ENCODE measurements at regions not wholly inside any gene's neighbourhood (a gene's known extent, or its start where the extent isn't known, plus 50 kb on each side); places are given as distances from the start of the nearest gene placed in this dataset.

DNA sequence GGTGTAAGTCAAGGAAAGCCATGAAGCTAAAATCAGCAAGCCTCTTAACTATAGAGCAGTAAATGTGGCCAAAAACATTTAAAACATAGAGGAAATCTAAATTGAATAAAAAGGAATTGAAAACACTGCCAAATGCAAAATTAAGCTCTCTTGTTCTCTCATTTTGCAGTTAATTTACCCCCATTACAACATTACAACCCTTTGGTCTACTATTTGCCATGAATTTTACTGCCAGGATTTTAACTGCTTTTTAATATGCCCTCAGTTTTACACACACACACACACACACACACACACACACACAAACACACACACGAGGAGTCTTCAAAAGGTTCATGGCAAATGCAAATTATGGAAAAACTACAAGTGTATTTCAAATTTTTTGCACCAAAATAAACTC lies 91.4 kb upstream of the ACO1 start:
- H3K4me3 ChIP-seq (ENCODE audit: low read depth, low read length) = no peak overlapping the region
- TF ChIP-seq, protein P1, sequence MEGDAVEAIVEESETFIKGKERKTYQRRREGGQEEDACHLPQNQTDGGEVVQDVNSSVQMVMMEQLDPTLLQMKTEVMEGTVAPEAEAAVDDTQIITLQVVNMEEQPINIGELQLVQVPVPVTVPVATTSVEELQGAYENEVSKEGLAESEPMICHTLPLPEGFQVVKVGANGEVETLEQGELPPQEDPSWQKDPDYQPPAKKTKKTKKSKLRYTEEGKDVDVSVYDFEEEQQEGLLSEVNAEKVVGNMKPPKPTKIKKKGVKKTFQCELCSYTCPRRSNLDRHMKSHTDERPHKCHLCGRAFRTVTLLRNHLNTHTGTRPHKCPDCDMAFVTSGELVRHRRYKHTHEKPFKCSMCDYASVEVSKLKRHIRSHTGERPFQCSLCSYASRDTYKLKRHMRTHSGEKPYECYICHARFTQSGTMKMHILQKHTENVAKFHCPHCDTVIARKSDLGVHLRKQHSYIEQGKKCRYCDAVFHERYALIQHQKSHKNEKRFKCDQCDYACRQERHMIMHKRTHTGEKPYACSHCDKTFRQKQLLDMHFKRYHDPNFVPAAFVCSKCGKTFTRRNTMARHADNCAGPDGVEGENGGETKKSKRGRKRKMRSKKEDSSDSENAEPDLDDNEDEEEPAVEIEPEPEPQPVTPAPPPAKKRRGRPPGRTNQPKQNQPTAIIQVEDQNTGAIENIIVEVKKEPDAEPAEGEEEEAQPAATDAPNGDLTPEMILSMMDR (IDR thresholded peaks at IDR 0.05; ENCODE audit: borderline replicate concordance, insufficient read depth, low read depth, low read length) = no peak

DNA sequence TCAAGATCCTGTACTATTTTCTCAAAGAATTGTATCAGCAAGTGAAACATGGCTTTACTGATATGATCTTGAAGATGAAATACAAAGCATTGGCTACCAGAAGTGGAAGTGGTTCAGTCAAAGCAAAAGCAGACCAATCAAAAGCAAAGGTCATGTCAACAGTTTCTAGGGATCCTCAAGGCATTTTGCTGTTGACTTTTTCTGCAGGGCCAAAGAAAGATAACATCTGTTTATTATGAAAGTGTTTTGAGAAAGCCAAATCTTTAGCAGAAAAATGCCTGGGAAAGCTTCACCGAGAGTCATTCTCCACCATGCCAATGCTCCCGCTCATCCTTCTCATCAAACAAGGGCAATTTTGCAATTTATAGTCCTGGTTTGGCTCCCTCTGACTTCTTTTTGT lies 90.3 kb upstream of the ACO1 start:
- TF ChIP-seq, protein P1 (IDR thresholded peaks at IDR 0.05; ENCODE audit: borderline replicate concordance, insufficient read depth, low read depth, low read length) = no peak
- no peak overlapping the region for H3K4me3 ChIP-seq (ENCODE audit: low read depth, low read length)

DNA sequence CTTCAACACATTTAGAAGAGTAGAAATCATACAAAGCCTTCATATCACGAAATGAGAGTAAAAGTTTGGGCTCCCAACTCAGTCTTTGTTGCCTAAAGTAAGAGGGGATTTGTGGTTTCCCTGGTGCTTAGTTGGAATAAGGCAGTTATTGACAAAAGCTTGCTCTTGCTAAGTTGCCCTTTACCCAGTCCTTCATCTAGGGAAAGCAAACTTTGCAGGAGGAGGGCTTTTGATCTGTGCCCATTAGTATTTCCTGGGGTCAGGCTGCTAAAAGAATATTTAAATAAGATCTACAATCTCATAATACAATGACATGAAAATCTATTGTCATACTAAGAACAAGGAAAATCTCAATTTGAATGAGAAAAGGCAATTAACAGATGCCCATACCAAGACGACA lies 84.1 kb upstream of the ACO1 start:
- TF ChIP-seq, protein P1 (IDR thresholded peaks at IDR 0.05; ENCODE audit: borderline replicate concordance, insufficient read depth, low read depth, low read length) = no peak
- H3K4me3 ChIP-seq (ENCODE audit: low read depth, low read length) = no peak overlapping the region

DNA sequence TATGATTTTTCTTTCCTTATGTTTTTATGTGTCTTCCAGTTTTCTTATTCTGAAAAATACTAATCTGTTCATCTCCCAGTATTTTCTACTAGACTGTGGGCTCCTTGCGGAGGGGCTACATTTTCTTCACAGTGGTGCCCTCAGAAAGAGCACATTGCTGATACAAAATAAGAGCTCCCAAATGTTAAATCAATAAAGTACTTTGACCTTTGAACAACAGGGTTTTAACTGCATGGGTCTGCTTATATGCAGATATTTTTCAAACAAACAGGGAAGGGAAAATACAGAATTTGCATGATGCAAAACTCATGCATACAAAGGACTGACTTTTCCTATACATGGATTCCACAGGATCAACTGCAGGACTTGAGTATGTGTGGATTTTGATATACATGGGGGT lies 79.9 kb upstream of the ACO1 start:
- TF ChIP-seq, protein P1 (IDR thresholded peaks at IDR 0.05; ENCODE audit: borderline replicate concordance, insufficient read depth, low read depth, low read length) = no peak
- no peak overlapping the region for H3K4me3 ChIP-seq (ENCODE audit: low read depth, low read length)

DNA sequence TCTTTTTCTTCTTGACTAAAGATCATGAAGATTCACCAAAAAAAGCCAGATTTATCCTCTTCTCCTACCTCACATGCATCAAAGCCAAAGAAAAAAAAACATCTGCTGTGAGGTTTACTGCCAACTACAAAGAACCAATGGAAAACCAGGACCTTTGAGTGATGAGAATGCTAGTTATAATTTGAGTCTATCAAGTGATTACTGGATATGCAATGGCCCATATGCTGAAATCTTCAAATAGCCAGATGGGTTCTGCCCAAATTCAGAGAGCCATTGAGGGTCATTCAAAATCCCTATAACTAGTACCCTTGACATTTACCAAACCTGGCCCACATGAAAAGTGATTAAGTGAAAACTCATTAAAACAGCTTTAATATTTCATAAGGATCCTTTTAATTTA lies 78.4 kb upstream of the ACO1 start:
- no peak overlapping the region for H3K4me3 ChIP-seq (ENCODE audit: low read depth, low read length)
- TF ChIP-seq, protein P1 (IDR thresholded peaks at IDR 0.05; ENCODE audit: borderline replicate concordance, insufficient read depth, low read depth, low read length) = no peak

DNA sequence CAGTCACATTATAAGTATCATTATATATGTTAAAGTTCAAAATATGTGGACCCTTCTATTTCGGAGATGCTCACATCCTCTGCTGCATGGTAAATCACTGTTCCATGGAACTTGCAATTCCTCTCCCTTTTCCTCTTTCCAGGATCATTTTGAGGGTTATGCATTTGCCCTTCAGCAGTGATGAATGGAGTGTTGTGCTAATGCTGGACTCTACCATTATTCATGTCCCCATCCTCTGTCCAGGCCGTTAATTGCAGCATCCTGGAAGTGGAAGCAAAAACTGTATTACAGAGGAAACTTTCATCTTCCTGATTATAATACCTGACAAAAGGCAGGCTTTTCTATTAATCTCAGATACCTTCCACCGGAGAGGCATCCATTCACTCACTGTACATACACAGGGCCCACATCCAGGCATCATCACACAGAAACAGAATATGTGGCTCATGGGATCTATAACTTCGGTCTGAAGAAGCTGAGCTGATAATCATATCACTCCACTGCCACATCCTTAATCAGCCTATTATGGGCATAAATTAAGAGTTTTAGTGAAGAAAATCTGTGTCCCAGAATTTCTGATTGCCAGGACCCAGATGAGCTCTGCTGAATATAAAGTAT lies 65.0 kb upstream of the ACO1 start:
- TF ChIP-seq, protein P1 (IDR thresholded peaks at IDR 0.05; ENCODE audit: borderline replicate concordance, insufficient read depth, low read depth, low read length) = no peak
- H3K4me3 ChIP-seq (ENCODE audit: low read depth, low read length) = no peak overlapping the region

DNA sequence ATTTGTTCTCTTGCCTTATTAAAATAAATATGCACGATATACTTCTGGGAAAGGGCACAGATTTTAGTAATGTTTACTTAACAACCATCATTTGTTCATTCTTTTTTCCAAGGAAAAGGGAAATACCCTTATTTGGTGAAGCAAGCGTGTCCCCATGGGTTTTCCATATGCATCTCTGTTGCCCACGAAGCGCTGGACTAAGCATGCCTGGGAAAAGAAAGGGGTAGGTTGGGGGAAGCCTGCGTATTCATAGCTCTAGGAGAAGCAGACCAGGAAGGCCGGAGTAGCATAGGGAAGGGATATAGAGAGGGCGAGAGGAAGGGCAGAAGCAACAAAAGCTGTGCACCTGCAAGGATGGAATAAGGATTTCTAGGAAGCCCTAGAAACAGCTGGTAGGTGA lies 61.8 kb upstream of the ACO1 start:
- H3K4me3 ChIP-seq (ENCODE audit: low read depth, low read length) = no peak overlapping the region
- TF ChIP-seq, protein P1 (IDR thresholded peaks at IDR 0.05; ENCODE audit: borderline replicate concordance, insufficient read depth, low read depth, low read length) = no peak

Data from GM12875 (cell line).